ENCODE measurements at regions not wholly inside any gene's neighbourhood (a gene's known extent, or its start where the extent isn't known, plus 50 kb on each side); places are given as distances from the start of the nearest gene placed in this dataset.

GRCh38 chr11:109109150-109109549 lies 312.8 kb upstream of the C11orf87 start:
- DNase-seq, result no peak

GRCh38 chr11:109109571-109110315 lies 312.2 kb upstream of the C11orf87 start:
- no peak for DNase-seq

GRCh38 chr11:109112261-109112660 lies 309.7 kb upstream of the C11orf87 start:
- no peak for DNase-seq

- peak; percentile 91 for DNase-seq
These were observed 309.1 kb upstream of the C11orf87 start for GRCh38 chr11:109112821-109113280.

GRCh38 chr11:109120341-109120740 lies 301.6 kb upstream of the C11orf87 start:
- no peak for DNase-seq

GRCh38 chr11:109121173-109121932 lies 300.6 kb upstream of the C11orf87 start:
- DNase-seq, result peak; percentile 28

GRCh38 chr11:109123816-109124787 lies 297.9 kb upstream of the C11orf87 start:
- peak; percentile 43 for DNase-seq

- no peak for DNase-seq
These were observed 291.1 kb upstream of the C11orf87 start for GRCh38 chr11:109130910-109131309.

GRCh38 chr11:109132539-109132938 lies 289.5 kb upstream of the C11orf87 start:
- no peak for DNase-seq

GRCh38 chr11:109133159-109133558 lies 288.8 kb upstream of the C11orf87 start:
- no peak for DNase-seq

- no peak for DNase-seq
These were observed 286.4 kb upstream of the C11orf87 start for GRCh38 chr11:109135627-109136026.

- DNase-seq, result no peak
These were observed 283.8 kb upstream of the C11orf87 start for GRCh38 chr11:109138196-109138595.

- no peak for DNase-seq
These were observed 281.6 kb upstream of the C11orf87 start for GRCh38 chr11:109140426-109140825.

- no peak for DNase-seq
These were observed 281.0 kb upstream of the C11orf87 start for GRCh38 chr11:109140857-109141515.

- DNase-seq, result no peak
These were observed 276.7 kb upstream of the C11orf87 start for GRCh38 chr11:109145287-109145686.

- no peak for DNase-seq
These were observed 274.3 kb upstream of the C11orf87 start for GRCh38 chr11:109147726-109148125.

GRCh38 chr11:109148669-109149068 lies 273.3 kb upstream of the C11orf87 start:
- DNase-seq, result no peak

- DNase-seq, result no peak
These were observed 271.4 kb upstream of the C11orf87 start for GRCh38 chr11:109150581-109150980.

- DNase-seq, result peak; percentile 85
These were observed 268.2 kb upstream of the C11orf87 start for GRCh38 chr11:109153836-109154235.

- no peak for DNase-seq
These were observed 266.7 kb upstream of the C11orf87 start for GRCh38 chr11:109155291-109155690.

GRCh38 chr11:109165035-109165434 lies 257.0 kb upstream of the C11orf87 start:
- no peak for DNase-seq

GRCh38 chr11:109166441-109166840 lies 255.5 kb upstream of the C11orf87 start:
- no peak for DNase-seq

Measured in NCI-H345 (cell line).